Coronary artery (tissue), 2 donors: ENCODE measurements at regions not wholly inside any gene's neighbourhood (a gene's known extent, or its start where the extent isn't known, plus 50 kb on each side); places are given as distances from the start of the nearest gene placed in this dataset.

Experiments used
- DNase-seq: peaks from one replicate; pipeline ENCODE4 v3.0.0-alpha.2; 2017; ENCODE audit warnings: low spot score
- H3K27ac ChIP-seq, 2 donors: fragments of 200-600 bp; sonication (generic); one replicate each; pipeline ENCODE4 v1.5.1; 2016 to 2019
- H3K4me3 ChIP-seq: fragments of 200-600 bp; sonication (generic); 2 replicates; pipeline ENCODE4 v1.5.1; 2016; ENCODE audit warnings: mild to moderate bottlenecking, moderate library complexity
- CTCF ChIP-seq: fragments of 200-600 bp; sonication (generic); IDR thresholded peaks from one replicate; pipeline ENCODE4 v1.5.1; 2019; ENCODE audit warnings: antibody characterized with exemption

- DNase-seq, result no peak
- peak overlapping the region; percentile 40 to 47 for H3K27ac ChIP-seq
- no peak overlapping the region for H3K4me3 ChIP-seq
- TF ChIP-seq CTCF, result no peak
Measured at GRCh38 chr2:181806039-181806392, 85.5 kb upstream of the ITPRID2 start.

- DNase-seq, result no peak
- H3K4me3 ChIP-seq, result no peak overlapping the region
- TF ChIP-seq CTCF, result no peak
- no peak overlapping the region for H3K27ac ChIP-seq
Measured at GRCh38 chr2:181807526-181807925, 84.0 kb upstream of the ITPRID2 start.

GRCh38 chr2:181810823-181811695 is 80.5 kb upstream of the ITPRID2 start:
- Histone ChIP-seq H3K27ac (peak overlapping the region in 1 of 2 donors; percentile 44), H3K4me3 (peak overlapping the region; percentile 23)
- DNase-seq, result no peak
- no peak for TF ChIP-seq CTCF

- no peak overlapping the region for H3K4me3 ChIP-seq
- no peak for TF ChIP-seq CTCF
- H3K27ac ChIP-seq, result no peak overlapping the region
- DNase-seq, result no peak
Measured at GRCh38 chr2:181812106-181812743, 79.3 kb upstream of the ITPRID2 start.

GRCh38 chr2:181814057-181814491 is 77.5 kb upstream of the ITPRID2 start:
- H3K4me3 ChIP-seq, result no peak overlapping the region
- DNase-seq, result no peak
- TF ChIP-seq CTCF, result no peak
- no peak overlapping the region for H3K27ac ChIP-seq

GRCh38 chr2:181817509-181817908 is 74.0 kb upstream of the ITPRID2 start:
- TF ChIP-seq CTCF, result no peak
- DNase-seq, result no peak
- Histone ChIP-seq H3K27ac (no peak overlapping the region), H3K4me3 (no peak overlapping the region)
